Common myeloid progenitor, CD34-positive (primary cell): ENCODE measurements at regions not wholly inside any gene's neighbourhood (a gene's known extent, or its start where the extent isn't known, plus 50 kb on each side); places are given as distances from the start of the nearest gene placed in this dataset.

Experiments used
- CTCF ChIA-PET: fragments of 350-600 bp; sonication (Branson Sonifier 250); formaldehyde crosslinking; loops from one replicate; lab custom pipeline; 2021; ENCODE audit warnings: antibody characterized with exemption; lab: Charles Lee
- POLR2A ChIA-PET: fragments of 350-600 bp; sonication (Branson Sonifier 250); formaldehyde crosslinking; loops from one replicate; lab custom pipeline; 2021; ENCODE audit warnings: antibody characterized with exemption; lab: Charles Lee
- DNase-seq, 3 donors: peaks; one replicate each; pipeline versions ENCODE4 v3.0.0 to v3.0.0-alpha.2; 2013
- H3K27ac ChIP-seq, 2 experiments: 1 replicate in 1 of 2; 2 replicates in 1 of 2; pipeline ENCODE4 v1.7.0; 2013; ENCODE audit warnings: inconsistent platforms in 2 of 2, low read length in 2 of 2, mild to moderate bottlenecking in 2 of 2, low read depth in 1 of 2, moderate library complexity in 1 of 2; ENCODE audit not compliant: severe bottlenecking in 2 of 2, insufficient read depth in 1 of 2, poor library complexity in 1 of 2
- H3K27me3 ChIP-seq, 5 experiments: replicated peaks in 2 of 5; 1 replicate in 3 of 5; 2 replicates in 2 of 5; pipeline versions ENCODE4 v1.6.1 to v1.7.0; 2013; ENCODE audit warnings: low read length in 4 of 5, mild to moderate bottlenecking in 2 of 5, moderate library complexity in 2 of 5, inconsistent platforms in 1 of 5; ENCODE audit not compliant: insufficient read depth in 5 of 5, control insufficient read depth in 4 of 5
- H3K36me3 ChIP-seq, 4 experiments: 1 replicate in 2 of 4; 2 replicates in 2 of 4; pipeline versions ENCODE4 v1.6.1 to v1.7.0; 2013; ENCODE audit warnings: low read length in 3 of 4, control low read depth in 1 of 4, mild to moderate bottlenecking in 1 of 4; ENCODE audit not compliant: control insufficient read depth in 4 of 4, insufficient read depth in 4 of 4
- H3K4me1 ChIP-seq, 4 experiments: 1 replicate in 3 of 4; 2 replicates in 1 of 4; pipeline versions ENCODE4 v1.6.1 to v1.7.1; 2013; ENCODE audit warnings: low read length in 3 of 4, mild to moderate bottlenecking in 3 of 4, control low read depth in 1 of 4, inconsistent platforms in 1 of 4, moderate library complexity in 1 of 4; ENCODE audit not compliant: control insufficient read depth in 4 of 4, insufficient read depth in 4 of 4; ENCODE audit errors: control extremely low read depth in 1 of 4
- H3K4me3 ChIP-seq, 7 experiments: 1 replicate in 4 of 7; 2 replicates in 3 of 7; pipeline versions ENCODE4 v1.5.1 to v1.7.0; 2013; ENCODE audit warnings: mild to moderate bottlenecking in 7 of 7, low read length in 6 of 7, moderate library complexity in 6 of 7, inconsistent platforms in 2 of 7, low read depth in 2 of 7, control low read depth in 1 of 7; ENCODE audit not compliant: insufficient read depth in 4 of 7, control insufficient read depth in 1 of 7; ENCODE audit errors: extremely low read depth in 1 of 7
- H3K9me3 ChIP-seq, 5 experiments: 1 replicate in 4 of 5; 2 replicates in 1 of 5; pipeline versions ENCODE4 v1.6.1 to v1.7.1; 2013; ENCODE audit warnings: low read length in 4 of 5, mild to moderate bottlenecking in 2 of 5, inconsistent platforms in 1 of 5, low read depth in 1 of 5, moderate library complexity in 1 of 5; ENCODE audit not compliant: control insufficient read depth in 4 of 5, insufficient read depth in 2 of 5; ENCODE audit errors: control extremely low read depth in 1 of 5
- WGBS: methylation state at CpG from one replicate; pipeline ENCODE4 v1.1.5; 2013; ENCODE audit not compliant: insufficient coverage; 5-methylcytosine and 5-hydroxymethylcytosine counted together

DNA sequence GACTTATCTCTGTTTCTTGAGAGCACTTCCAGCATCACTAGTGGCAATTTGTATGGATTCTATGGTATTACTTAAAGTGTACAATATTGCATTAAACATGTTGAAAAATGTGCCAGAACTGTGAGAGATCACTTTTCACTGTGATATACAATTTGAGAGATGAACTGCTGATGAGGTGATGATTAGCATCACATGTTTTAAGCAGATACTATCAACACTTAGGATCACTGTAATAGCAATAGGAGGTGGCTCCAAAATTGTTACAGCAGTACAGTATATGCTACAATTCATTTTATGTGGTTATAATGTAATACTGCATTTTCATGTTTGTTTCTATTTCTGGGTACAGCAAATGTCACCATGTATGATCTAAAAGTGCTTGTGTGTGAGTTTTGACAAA, 570.0 kb downstream of the PTPRC start:
- Histone ChIP-seq H3K27ac (no peak overlapping the region), H3K36me3 (no peaks in the 10 kb centered on the region), H3K4me3 (no peak overlapping the region), H3K4me1 (no peaks in the 10 kb centered on the region), H3K9me3 (no peaks in the 10 kb centered on the region), H3K27me3 (no peaks in the 10 kb centered on the region)
- CTCF ChIA-PET, result interaction anchor here (1.4 kb wide), 1 partner anchor 17 kb away, joined by 4 read pairs; no protein-coding TSS in a partner anchor
- DNase-seq, result no peak
- POLR2A ChIA-PET, result no interaction called here

DNA sequence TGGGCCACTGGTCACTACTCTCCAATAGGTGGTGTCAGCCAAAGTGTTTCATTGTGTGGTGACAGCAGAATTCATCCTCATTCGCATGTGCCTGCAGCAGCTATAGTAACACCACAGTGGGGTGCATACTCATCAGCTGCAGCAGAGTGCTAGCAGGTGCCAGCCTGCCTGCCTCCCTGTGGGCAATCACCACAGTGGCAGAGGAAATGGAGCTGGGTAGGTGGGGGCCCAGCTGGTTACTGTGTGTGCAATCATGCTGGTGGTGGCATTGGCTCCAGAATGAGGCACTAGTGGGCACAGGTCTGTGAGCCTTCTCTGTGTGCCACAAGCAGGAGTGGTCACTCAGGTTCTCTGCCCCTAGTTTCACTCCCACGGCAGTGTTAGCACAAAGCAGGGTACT, 579.2 kb downstream of the PTPRC start:
- H3K4me3 ChIP-seq, result no peak overlapping the region
- ChIA-PET POLR2A (no interaction called here), CTCF (no interaction called here)
- peaks cover 0 to 7% (median 2%) of the 10 kb centered on the region in 5 experiments for H3K9me3 ChIP-seq
- peak; percentile 14 to 80 (median 73) for DNase-seq
- WGBS, result 75% methylated on average over 2 of the region's 2 CpGs
- H3K27ac ChIP-seq, result no peak overlapping the region
- H3K4me1 ChIP-seq, result peaks cover 0 to 18% (median 12%) of the 10 kb centered on the region in 4 experiments
- no peaks in the 10 kb centered on the region for H3K36me3 ChIP-seq
- no peaks in the 10 kb centered on the region for H3K27me3 ChIP-seq

- CTCF ChIA-PET, result no interaction called here
- WGBS, result 50% methylated on average over 2 of the region's 2 CpGs
- H3K4me1 ChIP-seq, result peaks cover 0 to 18% (median 12%) of the 10 kb centered on the region in 4 experiments
- DNase-seq, result peak in 2 of 3 donors; percentile 30 to 41
- H3K9me3 ChIP-seq, result peaks cover 0 to 7% (median 2%) of the 10 kb centered on the region in 5 experiments
- POLR2A ChIA-PET, result no interaction called here
- H3K4me3 ChIP-seq, result no peak overlapping the region
- H3K27me3 ChIP-seq, result no peaks in the 10 kb centered on the region
- H3K27ac ChIP-seq, result no peak overlapping the region
- no peaks in the 10 kb centered on the region for H3K36me3 ChIP-seq
These were observed 579.7 kb downstream of the PTPRC start for GRCh38 chr1:199218533-199218932.

DNA sequence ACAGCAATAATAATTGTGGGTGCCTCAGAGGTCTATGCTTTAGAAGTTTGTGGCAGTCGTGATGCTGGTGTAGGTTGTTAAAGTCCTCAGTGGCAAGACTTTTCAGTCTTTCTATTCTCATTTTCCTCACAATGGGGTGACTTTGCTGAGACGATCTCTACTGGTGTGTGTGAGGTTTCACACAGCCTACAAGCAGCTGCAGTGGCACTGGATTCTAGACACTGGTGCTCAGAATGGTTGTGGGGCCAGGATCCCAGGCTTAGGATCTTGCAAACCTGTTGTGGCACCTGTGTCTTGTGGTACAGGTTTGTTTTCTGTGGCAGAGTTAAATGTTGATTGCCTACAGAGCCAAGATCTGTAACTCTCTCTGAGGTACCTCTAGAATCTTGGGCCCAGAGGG, 581.2 kb downstream of the PTPRC start:
- peaks cover 2 to 18% (median 12%) of the 10 kb centered on the region in 4 experiments for H3K4me1 ChIP-seq
- ChIA-PET POLR2A (no interaction called here), CTCF (interaction anchor here (0.7 to 0.8 kb wide), 2 partner anchors 15 to 394 kb away, joined by 3 read pairs; no protein-coding TSS in a partner anchor)
- peaks cover 0 to 6% (median 2%) of the 10 kb centered on the region in 5 experiments for H3K9me3 ChIP-seq
- WGBS, result 80% methylated on average over 1 of the region's 2 CpGs
- H3K36me3 ChIP-seq, result no peaks in the 10 kb centered on the region
- H3K4me3 ChIP-seq, result no peak overlapping the region
- H3K27ac ChIP-seq, result no peak overlapping the region
- no peak for DNase-seq
- H3K27me3 ChIP-seq, result no peaks in the 10 kb centered on the region

DNA sequence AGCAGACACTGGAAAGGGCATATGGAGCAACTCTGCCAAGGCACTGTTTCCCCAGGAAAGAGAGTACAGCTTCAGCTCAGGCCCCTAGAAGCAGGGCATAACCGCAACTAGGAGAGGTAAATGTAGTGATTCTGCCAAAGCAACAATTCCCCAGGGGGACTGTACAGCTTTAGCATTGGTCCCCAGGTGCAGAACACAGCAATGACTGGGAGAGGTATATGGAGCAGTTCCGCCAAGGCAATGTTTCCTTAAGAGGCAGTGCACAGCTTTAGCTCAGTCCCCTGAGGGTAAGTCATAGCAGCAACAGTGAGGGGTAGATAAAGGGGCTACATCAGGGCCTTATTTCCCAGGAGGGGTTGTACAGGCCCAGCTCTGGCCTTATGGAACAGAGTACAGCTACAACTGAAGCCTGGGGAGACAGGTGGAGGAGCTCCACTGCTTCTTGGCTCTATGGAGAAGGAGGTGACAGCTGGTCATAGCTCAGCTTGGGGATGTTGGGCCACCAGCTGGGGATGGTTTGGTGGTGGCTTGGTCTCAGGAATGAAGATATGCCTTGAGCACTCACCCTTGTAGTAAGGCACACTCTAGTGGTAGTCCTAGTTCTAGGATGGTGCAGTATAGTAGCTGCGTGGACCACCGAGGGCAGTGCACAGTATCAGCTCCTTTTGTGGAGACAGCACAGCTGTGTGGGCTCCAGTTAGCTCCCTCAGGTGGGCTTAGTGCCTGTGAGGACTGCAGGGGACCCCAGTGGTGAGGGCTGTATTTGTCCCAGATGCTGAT, 582.7 kb downstream of the PTPRC start:
- no peak overlapping the region for H3K4me3 ChIP-seq
- no peaks in the 10 kb centered on the region for H3K27me3 ChIP-seq
- ChIA-PET POLR2A (no interaction called here), CTCF (interaction anchor here (0.8 to 1.3 kb wide), 2 partner anchors 13 to 138 kb away, joined by 3 read pairs; no protein-coding TSS in a partner anchor)
- WGBS, result 100% methylated on average over 3 of the region's 4 CpGs
- no peaks in the 10 kb centered on the region for H3K36me3 ChIP-seq
- peaks cover 0 to 3% (median 0%) of the 10 kb centered on the region in 5 experiments for H3K9me3 ChIP-seq
- H3K4me1 ChIP-seq, result peaks cover 7 to 24% (median 15%) of the 10 kb centered on the region in 4 experiments
- no peak overlapping the region for H3K27ac ChIP-seq
- no peak for DNase-seq

DNA sequence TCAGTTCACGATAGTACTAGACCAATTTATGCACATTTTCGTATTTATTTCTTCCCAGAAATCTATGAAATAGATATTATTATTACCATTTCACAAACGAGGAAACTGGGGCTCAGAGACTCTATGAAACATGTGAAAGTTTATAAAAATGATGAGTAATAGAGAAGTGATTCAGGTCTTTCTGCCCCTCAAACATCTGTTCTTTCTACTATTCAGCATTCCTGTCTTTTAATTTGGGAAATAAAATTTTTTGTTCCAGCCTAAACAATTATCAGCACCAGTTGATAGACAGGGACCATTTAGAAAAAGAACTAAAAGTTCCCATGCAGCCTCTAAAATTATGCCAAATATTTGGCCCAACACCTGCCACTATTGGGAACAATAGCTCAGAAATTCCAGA, 585.1 kb downstream of the PTPRC start:
- H3K27me3 ChIP-seq, result no peaks in the 10 kb centered on the region
- H3K4me1 ChIP-seq, result peaks cover 0 to 9% (median 7%) of the 10 kb centered on the region in 4 experiments
- H3K9me3 ChIP-seq, result no peaks in the 10 kb centered on the region
- CTCF ChIA-PET, result interaction anchor here (1.2 kb wide), 1 partner anchor 9 kb away, joined by 3 read pairs; no protein-coding TSS in a partner anchor
- POLR2A ChIA-PET, result no interaction called here
- DNase-seq, result no peak
- WGBS, result no CpG with 5 or more reads among the region's 3 CpGs
- H3K27ac ChIP-seq, result no peak overlapping the region
- no peak overlapping the region for H3K4me3 ChIP-seq
- no peaks in the 10 kb centered on the region for H3K36me3 ChIP-seq

GRCh38 chr1:199226163-199226562, 587.3 kb downstream of the PTPRC start:
- peak; percentile 46 to 83 (median 82) for DNase-seq
- peaks cover 0 to 7% (median 6%) of the 10 kb centered on the region in 4 experiments for H3K4me1 ChIP-seq
- POLR2A ChIA-PET, result no interaction called here
- H3K27me3 ChIP-seq, result no peaks in the 10 kb centered on the region
- no peaks in the 10 kb centered on the region for H3K36me3 ChIP-seq
- no peak overlapping the region for H3K4me3 ChIP-seq
- WGBS, result 0% methylated on average over 1 of the region's 2 CpGs
- CTCF ChIA-PET, result interaction anchor here (0.8 kb wide), 1 partner anchor 16 kb away, joined by 4 read pairs; no protein-coding TSS in a partner anchor
- H3K9me3 ChIP-seq, result no peaks in the 10 kb centered on the region
- H3K27ac ChIP-seq, result no peak overlapping the region
